Coronary artery (tissue), 2 donors: ENCODE measurements at regions not wholly inside any gene's neighbourhood (a gene's known extent, or its start where the extent isn't known, plus 50 kb on each side); places are given as distances from the start of the nearest gene placed in this dataset.

Source experiments
- DNase-seq: peaks from one replicate; pipeline ENCODE4 v3.0.0-alpha.2; 2017; ENCODE audit warnings: low spot score
- H3K27ac ChIP-seq, 2 donors: fragments of 200-600 bp; sonication (generic); one replicate each; pipeline ENCODE4 v1.5.1; 2016 to 2019
- H3K4me3 ChIP-seq: fragments of 200-600 bp; sonication (generic); 2 replicates; pipeline ENCODE4 v1.5.1; 2016; ENCODE audit warnings: mild to moderate bottlenecking, moderate library complexity
- CTCF ChIP-seq: fragments of 200-600 bp; sonication (generic); IDR thresholded peaks from one replicate; pipeline ENCODE4 v1.5.1; 2019; ENCODE audit warnings: antibody characterized with exemption

- no peak overlapping the region for H3K27ac ChIP-seq
- TF ChIP-seq CTCF: no peak
- peak; percentile 47 for DNase-seq
- H3K4me3 ChIP-seq: no peak overlapping the region
Observed at GRCh38 chr2:120632796-120633646, 102.6 kb upstream of the GLI2 start.

- Histone ChIP-seq H3K4me3 (no peak overlapping the region), H3K27ac (no peak overlapping the region)
- peak; percentile 33 for DNase-seq
- no peak for TF ChIP-seq CTCF
Observed at GRCh38 chr2:120634533-120634932, 101.1 kb upstream of the GLI2 start.

GRCh38 chr2:120635146-120635545 lies 100.5 kb upstream of the GLI2 start:
- Histone ChIP-seq H3K4me3 (no peak overlapping the region), H3K27ac (no peak overlapping the region)
- no peak for TF ChIP-seq CTCF
- DNase-seq: peak; percentile 47

GRCh38 chr2:120637847-120638246 lies 97.8 kb upstream of the GLI2 start:
- H3K27ac ChIP-seq: no peak overlapping the region
- no peak for TF ChIP-seq CTCF
- peak; percentile 50 for DNase-seq
- no peak overlapping the region for H3K4me3 ChIP-seq

GRCh38 chr2:120638450-120638849 lies 97.2 kb upstream of the GLI2 start:
- H3K27ac ChIP-seq: no peak overlapping the region
- peak; percentile 55 for DNase-seq
- no peak for TF ChIP-seq CTCF
- H3K4me3 ChIP-seq: no peak overlapping the region

DNA sequence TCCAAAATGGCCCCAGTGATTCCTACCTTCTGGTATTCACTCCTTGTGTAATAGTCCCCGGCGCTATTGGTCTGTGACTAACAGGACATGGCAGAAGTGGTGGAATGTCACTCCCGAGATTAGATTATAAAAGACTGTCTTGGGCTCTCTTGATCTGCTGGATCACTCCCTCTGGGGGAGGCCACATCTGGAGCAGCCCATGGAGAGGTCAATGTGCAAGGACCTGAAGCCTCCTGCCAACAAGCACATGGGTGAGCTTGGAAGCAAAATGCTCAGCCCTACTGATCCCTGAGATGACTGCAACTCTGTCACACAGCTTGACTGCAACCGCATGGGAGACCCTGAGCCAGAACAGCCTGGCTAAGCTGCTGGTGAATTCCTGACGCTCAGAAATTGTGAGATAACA lies 94.3 kb upstream of the GLI2 start:
- peak; percentile 54 for DNase-seq
- TF ChIP-seq CTCF: no peak
- Histone ChIP-seq H3K27ac (no peak overlapping the region), H3K4me3 (no peak overlapping the region)

DNA sequence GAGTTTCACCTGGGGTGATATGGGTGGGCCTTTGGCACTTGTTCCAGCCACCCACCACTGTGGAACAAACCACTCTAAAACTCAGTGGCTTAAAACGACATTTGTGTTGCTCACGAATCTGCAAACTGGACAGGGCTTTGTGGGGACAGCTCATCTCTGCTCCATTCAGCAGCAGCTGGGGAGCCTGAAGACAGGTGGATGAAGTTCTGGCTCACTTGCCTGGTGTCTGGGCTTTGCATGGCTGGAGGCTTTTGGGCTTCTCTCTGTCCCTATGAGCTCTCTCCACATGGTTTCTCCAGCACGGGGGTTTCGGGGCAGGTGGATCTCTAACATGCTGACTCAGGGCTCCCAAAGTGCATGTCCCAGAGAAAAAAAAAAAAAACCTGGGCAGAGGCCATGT lies 93.0 kb upstream of the GLI2 start:
- H3K27ac ChIP-seq: no peak overlapping the region
- peak; percentile 31 for DNase-seq
- TF ChIP-seq CTCF: no peak
- no peak overlapping the region for H3K4me3 ChIP-seq
